Keratinocyte (primary cell): ENCODE measurements at regions not wholly inside any gene's neighbourhood (a gene's known extent, or its start where the extent isn't known, plus 50 kb on each side); places are given as distances from the start of the nearest gene placed in this dataset.

Experiments used
- CTCF ChIP-seq, 3 experiments: IDR thresholded peaks in 1 of 3; conservative IDR thresholded peaks in 1 of 3; optimal IDR thresholded peaks in 1 of 3; 2 replicates in 2 of 3; 3 replicates in 1 of 3; pipeline versions ENCODE3 to v1.5.1; 2011; ENCODE audit warnings: low read length in 3 of 3, mild to moderate bottlenecking in 3 of 3, moderate library complexity in 2 of 3, control low read depth in 1 of 3, inconsistent platforms in 1 of 3; ENCODE audit not compliant: insufficient read depth in 2 of 3; ENCODE audit errors: extremely low read depth in 1 of 3
- EZH2 ChIP-seq: IDR thresholded peaks from one replicate; pipeline ENCODE4 v1.6.1; 2012; ENCODE audit warnings: inconsistent platforms, mild to moderate bottlenecking, low read length, moderate library complexity

GRCh38 chr1:4062560-4062959 lies 162.5 kb upstream of the C1orf174 start:
- TF ChIP-seq CTCF (optimal IDR thresholded peaks at IDR 0.05 in 1 of 3, IDR thresholded peaks at IDR 0.05 in 1 of 3, conservative IDR thresholded peaks at IDR 0.05 in 1 of 3; ENCODE audit: extremely low read depth in 1 of 3, insufficient read depth in 2 of 3, low read length in 3 of 3) (no peak), EZH2 (no peak)
